BE2C (cell line): ENCODE measurements at regions not wholly inside any gene's neighbourhood (a gene's known extent, or its start where the extent isn't known, plus 50 kb on each side); places are given as distances from the start of the nearest gene placed in this dataset.

Experiments
- DNase-seq: peaks from one replicate; pipeline ENCODE4 v3.0.0-alpha.2; 2020
- H3K27me3 ChIP-seq: fragments of 250-450 bp; sonication (Bioruptor Pico); 2 replicates; pipeline ENCODE4 v1.5.1; 2020; ENCODE audit warnings: mild to moderate bottlenecking
- H3K36me3 ChIP-seq: fragments of 250-450 bp; sonication (Bioruptor Pico); 2 replicates; pipeline ENCODE4 v1.5.1; 2020; ENCODE audit warnings: mild to moderate bottlenecking
- H3K4me1 ChIP-seq: fragments of 250-450 bp; sonication (Bioruptor Pico); 2 replicates; pipeline ENCODE4 v1.5.1; 2020
- H3K4me3 ChIP-seq: 2 replicates; pipeline ENCODE4 v1.5.1; 2011; ENCODE audit warnings: low read depth, low read length
- H3K9me3 ChIP-seq: fragments of 250-450 bp; sonication (Bioruptor Pico); 2 replicates; pipeline ENCODE4 v1.5.1; 2020
- TF ChIP-seq, protein P1 (sequence below): IDR thresholded peaks from 2 replicates; pipeline ENCODE4 v1.5.1; 2012; ENCODE audit warnings: mild to moderate bottlenecking, low read depth, low read length

GRCh38 chr1:185458670-185459069 lies 141.6 kb upstream of the IVNS1ABP start:
- Histone ChIP-seq H3K4me1 (no peaks in the 10 kb centered on the region), H3K27me3 (no peaks in the 10 kb centered on the region), H3K36me3 (no peaks in the 10 kb centered on the region), H3K4me3 (no peak overlapping the region), H3K9me3 (no peaks in the 10 kb centered on the region)
- no peak for DNase-seq
- TF ChIP-seq, protein P1, sequence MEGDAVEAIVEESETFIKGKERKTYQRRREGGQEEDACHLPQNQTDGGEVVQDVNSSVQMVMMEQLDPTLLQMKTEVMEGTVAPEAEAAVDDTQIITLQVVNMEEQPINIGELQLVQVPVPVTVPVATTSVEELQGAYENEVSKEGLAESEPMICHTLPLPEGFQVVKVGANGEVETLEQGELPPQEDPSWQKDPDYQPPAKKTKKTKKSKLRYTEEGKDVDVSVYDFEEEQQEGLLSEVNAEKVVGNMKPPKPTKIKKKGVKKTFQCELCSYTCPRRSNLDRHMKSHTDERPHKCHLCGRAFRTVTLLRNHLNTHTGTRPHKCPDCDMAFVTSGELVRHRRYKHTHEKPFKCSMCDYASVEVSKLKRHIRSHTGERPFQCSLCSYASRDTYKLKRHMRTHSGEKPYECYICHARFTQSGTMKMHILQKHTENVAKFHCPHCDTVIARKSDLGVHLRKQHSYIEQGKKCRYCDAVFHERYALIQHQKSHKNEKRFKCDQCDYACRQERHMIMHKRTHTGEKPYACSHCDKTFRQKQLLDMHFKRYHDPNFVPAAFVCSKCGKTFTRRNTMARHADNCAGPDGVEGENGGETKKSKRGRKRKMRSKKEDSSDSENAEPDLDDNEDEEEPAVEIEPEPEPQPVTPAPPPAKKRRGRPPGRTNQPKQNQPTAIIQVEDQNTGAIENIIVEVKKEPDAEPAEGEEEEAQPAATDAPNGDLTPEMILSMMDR, result no peak

DNA sequence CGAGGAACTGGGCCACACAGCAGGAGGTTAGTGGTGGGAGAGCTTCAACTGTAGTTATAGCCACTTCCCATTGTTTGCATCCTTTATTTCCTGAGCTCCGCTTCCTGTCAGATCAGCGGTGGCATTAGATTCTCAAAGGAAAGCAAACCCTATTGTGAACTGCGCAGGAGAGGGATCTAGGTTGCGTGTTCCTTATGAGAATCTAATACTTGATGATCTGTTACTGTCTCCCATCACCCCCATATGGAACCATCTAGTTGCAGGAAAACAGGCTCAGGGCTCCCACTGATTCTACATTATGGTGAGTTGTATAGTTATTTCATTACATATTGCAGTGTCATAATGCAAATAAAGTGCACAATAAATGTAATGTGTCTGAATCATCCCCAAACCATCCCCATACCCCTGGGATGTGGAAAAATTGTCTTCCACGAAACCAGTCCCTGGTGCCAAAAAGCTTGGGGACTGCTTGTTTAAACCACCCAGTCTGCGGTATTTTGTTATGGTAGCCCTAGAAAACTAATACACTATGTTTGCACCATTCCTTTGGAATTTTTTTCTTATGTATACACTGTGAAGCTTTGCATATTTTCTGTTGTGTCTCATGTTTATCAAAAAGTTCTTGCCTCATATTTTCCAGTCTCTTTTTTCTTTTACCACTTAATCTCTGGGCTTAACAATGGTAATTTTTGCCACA lies 136.6 kb upstream of the IVNS1ABP start:
- no peak for DNase-seq
- H3K4me3 ChIP-seq, result no peak overlapping the region
- H3K4me1 ChIP-seq, result no peaks in the 10 kb centered on the region
- H3K9me3 ChIP-seq, result no peaks in the 10 kb centered on the region
- TF ChIP-seq, protein P1, result no peak
- no peaks in the 10 kb centered on the region for H3K36me3 ChIP-seq
- H3K27me3 ChIP-seq, result no peaks in the 10 kb centered on the region

GRCh38 chr1:185450917-185451316 lies 133.9 kb upstream of the IVNS1ABP start:
- no peak for DNase-seq
- H3K36me3 ChIP-seq, result no peaks in the 10 kb centered on the region
- H3K4me3 ChIP-seq, result no peak overlapping the region
- no peaks in the 10 kb centered on the region for H3K27me3 ChIP-seq
- H3K9me3 ChIP-seq, result no peaks in the 10 kb centered on the region
- TF ChIP-seq, protein P1, result no peak
- no peaks in the 10 kb centered on the region for H3K4me1 ChIP-seq

DNA sequence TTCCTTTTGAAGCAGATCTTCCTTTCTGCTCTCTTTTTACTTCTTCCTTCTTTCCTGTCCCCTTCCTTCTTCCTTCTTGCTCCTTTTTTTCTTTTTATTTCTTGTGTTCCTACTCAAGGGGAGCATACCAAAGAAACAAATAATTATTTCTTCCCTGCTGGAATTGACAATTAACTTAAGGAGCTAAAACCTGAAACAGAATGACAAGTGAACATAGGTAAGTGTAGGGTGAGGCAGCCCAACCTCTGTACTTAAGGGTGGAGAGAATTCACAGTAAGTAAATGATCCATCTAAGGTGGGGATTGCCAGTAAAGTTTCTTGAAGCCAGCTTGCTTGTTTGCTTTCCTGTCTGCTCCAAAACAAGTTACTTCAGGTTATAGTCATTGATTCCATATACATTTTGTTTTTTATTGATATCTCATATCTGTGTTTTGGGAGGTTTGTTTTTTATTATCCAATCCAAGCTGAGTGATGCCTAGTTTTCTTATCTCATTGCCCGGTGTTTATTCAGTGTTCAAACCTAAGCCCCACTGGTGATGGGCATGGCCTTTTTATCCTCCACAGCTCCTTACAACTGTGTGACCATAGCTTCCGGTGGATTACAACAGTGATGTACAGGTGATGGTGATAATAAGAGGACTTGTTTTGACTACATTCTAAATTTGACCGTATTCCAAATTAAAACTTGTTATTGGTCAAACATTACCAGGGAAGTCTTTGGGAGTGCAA lies 133.2 kb upstream of the IVNS1ABP start:
- Histone ChIP-seq H3K36me3 (no peaks in the 10 kb centered on the region), H3K4me3 (no peak overlapping the region), H3K9me3 (no peaks in the 10 kb centered on the region), H3K27me3 (no peaks in the 10 kb centered on the region), H3K4me1 (no peaks in the 10 kb centered on the region)
- TF ChIP-seq, protein P1, result no peak
- no peak for DNase-seq

DNA sequence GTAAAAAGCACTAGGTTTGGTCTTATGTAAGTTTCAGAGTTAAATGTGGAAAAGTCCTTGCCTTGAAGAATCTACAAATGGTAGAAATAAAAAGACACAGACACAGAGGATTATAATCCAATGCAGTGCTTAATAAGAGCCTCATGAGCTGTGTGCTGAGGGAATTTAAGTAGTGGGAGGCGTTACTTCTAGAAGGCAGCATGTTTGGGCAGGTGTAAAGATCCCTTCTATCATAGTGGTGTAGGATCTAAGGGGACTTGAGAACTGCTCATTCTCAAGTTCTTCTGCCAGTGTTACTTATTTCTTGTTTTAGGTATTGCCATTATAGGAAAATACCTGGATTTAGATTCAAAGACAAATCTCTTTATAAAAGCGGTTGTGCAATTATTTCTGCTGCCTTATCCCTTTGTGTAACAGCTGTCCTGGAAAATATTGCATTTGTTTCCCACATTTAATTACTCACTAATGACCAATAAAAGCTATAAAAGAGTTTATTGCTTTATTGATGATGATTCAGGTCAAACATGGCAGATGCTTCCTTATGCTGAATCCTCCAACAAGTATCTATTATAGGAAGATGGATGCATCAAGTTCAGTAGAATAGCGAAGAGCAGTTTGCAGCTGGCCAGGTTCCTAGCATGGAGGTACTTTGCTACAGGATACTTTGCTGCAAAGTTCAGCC lies 132.5 kb upstream of the IVNS1ABP start:
- H3K4me1 ChIP-seq, result no peaks in the 10 kb centered on the region
- no peak for DNase-seq
- no peaks in the 10 kb centered on the region for H3K36me3 ChIP-seq
- no peak overlapping the region for H3K4me3 ChIP-seq
- no peaks in the 10 kb centered on the region for H3K9me3 ChIP-seq
- TF ChIP-seq, protein P1, result no peak
- H3K27me3 ChIP-seq, result no peaks in the 10 kb centered on the region
